Cortex of kidney (tissue), 1 donor: ENCODE measurements at regions not wholly inside any gene's neighbourhood (a gene's known extent, or its start where the extent isn't known, plus 50 kb on each side); places are given as distances from the start of the nearest gene placed in this dataset.

Experiments
- DNase-seq: peaks from one replicate; lab custom pipeline; 2025; lab: John Stamatoyannopoulos, UW

GRCh38 chr13:104757712-104758111 lies 1691.5 kb upstream of the SLC10A2 start:
- DNase-seq: no peak

DNA sequence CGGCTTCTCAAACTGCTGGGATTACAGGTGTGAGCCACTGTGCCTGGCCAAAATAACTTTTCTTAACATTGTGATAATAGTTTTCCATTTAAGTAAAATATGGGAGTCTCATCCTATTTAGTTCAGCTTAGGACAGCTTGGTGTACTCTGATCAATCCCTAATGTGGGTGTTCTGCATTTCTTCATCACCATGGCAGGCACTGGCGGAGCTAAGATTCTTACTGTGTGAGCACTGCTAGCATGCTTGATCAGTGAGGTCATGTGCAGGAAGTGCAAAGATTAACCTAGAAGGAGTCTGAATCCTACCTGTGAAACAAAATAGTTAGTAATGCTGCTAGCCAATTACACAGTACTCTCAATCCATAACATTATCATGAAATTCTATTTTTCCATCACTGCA lies 1684.2 kb upstream of the SLC10A2 start:
- DNase-seq: no peak

DNA sequence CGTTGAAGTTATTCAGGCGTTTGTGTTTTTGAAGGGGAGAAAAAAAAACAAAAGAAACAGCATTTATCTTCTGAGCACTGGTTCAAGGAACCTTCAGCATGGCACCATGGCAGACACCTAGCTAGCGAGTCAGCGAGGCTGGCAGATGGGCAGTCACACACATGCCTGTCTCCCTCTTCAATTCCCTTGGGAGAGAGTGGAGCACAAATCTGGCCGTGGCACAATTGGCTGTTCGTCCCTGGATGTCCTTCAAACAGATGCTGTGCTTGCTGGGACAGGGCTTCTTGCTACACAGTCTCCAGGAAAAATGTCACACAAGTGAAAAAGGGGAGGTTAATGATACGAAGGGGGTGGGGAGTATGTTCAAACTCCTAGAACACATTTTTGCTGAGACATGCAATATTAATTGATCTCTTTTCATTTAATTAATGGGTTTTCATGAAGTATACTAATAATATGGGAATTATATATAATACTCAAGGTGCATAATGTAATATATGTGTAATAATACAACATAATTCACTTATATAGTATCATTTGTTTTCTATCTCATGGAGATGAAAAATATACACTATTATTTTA lies 1674.5 kb upstream of the SLC10A2 start:
- no peak for DNase-seq

DNA sequence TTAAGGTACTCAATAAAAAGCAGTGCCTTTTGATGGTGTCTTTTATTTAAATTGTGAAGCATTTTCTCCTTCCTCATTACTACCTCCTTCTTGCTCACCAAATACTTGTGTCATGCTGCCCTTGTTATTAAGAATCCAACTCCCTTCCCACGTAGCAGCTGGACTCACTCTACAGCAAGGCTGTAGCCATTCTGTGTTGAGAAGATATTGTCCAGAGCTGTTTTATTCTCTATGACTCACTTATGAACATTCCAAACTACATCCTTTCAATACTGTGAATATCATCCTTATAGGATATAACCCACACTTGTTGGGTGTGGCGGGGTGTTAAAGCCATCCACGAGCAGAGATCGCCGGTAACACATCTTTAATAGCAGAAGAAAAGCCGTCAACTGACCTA lies 1671.5 kb upstream of the SLC10A2 start:
- no peak for DNase-seq

DNA sequence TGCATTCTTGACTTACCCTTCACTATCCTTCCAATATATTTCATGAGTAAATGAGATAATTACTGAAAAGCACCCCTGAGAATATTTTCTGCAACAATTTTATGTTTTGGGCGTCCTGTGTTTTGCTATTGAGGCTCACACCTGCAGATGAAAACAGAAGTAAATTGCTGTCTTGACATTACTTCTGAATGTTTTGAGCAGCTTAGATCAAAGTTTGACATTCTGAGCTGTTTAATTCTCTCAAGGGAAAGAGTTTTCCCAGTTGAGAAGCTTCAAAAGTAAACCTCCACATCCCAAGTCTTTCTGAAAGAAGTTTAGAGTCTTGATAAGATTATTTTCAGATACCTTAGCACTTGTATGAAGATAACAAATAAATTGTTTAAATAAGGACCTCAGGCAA lies 1667.2 kb upstream of the SLC10A2 start:
- DNase-seq: no peak

DNA sequence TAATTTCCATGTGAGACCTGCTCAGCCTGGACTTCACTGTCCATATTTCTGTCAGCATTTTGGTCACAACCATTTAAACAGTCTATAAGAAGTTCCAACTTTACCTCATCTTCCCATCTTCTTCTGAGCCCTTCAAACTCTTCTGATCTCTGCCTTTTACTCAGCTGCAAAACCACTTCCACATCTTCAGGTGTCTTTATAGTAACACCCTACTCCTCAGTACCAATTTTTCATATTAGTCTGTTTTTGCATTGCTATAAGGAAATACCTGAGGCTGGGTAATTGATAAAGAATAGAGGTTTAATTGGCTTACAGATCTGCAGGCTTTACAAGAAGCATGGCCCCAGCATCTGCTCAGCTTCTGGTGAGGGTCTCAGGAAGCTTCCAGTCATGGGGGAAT lies 1648.9 kb upstream of the SLC10A2 start:
- no peak for DNase-seq

DNA sequence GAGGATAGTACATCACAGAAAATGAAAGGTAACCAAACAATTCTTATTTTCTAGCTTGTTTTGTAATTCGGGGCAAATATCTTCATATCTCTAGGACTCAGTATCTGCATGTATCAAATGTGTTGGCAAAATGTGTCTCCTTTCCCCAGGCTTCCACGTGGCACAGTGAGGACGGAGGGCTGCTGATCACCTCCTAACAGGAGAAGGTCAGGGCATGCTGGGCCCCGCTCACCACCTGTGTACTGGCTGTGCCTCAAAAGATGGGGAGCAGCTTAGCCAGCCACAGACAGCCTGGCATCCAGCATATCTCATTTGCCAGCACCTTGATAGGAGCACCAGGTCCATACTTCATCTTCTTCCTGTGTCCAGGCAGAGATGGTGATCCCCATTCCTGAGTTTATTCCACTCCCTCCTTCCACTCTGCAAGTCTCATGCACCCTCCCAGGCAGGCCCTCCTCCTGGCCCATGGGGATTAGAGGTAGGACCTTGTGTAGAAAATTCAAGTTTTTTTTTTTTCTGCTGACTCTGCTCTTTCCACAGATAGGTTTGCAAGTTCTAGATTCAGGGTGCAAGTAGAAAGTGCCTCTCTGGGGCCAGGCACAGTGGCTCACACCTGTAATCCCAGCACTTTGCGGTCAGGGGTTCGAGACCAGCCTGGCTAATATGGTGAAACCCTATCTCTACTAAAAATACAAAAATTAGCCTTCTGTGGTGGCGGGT lies 1639.0 kb upstream of the SLC10A2 start:
- DNase-seq: no peak

DNA sequence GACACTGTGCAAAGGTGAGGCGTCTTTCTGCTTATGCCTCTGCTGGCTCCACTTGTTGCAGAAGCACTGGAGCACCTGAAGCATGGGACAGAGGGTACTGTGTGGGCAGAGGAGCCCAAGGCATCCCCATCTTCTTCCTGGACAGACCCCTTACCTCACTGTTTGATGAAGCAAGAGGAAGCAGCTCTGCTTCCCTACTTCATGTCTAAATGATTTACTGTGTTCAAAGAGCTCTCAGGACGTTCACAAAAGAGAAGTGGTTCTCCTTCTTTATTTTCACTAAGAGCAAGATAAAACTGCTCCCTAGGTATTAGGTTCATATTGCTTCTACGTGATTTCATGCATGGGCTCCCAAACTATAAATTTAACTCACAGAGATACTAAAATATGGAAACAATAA lies 1635.4 kb upstream of the SLC10A2 start:
- DNase-seq: no peak

- DNase-seq: no peak
Observed at GRCh38 chr13:104694397-104694796, 1628.2 kb upstream of the SLC10A2 start.

- DNase-seq: no peak
Observed at GRCh38 chr13:104693126-104693525, 1626.9 kb upstream of the SLC10A2 start.

- DNase-seq: no peak
Observed at GRCh38 chr13:104691767-104692467, 1625.7 kb upstream of the SLC10A2 start.

- no peak for DNase-seq
Observed at GRCh38 chr13:104686484-104686883, 1620.3 kb upstream of the SLC10A2 start.

DNA sequence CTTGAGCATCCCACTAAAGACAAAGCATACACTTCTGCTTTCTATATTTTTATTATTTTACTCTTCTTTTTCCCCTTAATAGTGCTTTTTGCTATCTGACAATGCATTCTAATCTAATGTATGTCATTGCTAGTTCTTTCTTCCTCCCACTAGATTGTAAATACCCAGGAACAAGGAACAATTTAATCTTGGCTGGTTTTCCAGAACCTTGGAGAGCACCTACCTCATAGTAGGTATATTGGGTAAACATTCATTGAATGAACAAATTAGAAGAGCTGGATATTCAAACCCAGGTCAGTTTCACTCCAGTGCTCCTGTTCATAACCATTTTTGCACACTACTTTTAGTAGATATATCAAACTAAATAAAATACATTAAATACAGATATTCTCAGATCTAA lies 1617.6 kb upstream of the SLC10A2 start:
- no peak for DNase-seq

GRCh38 chr13:104678161-104678560 lies 1611.9 kb upstream of the SLC10A2 start:
- DNase-seq: no peak

DNA sequence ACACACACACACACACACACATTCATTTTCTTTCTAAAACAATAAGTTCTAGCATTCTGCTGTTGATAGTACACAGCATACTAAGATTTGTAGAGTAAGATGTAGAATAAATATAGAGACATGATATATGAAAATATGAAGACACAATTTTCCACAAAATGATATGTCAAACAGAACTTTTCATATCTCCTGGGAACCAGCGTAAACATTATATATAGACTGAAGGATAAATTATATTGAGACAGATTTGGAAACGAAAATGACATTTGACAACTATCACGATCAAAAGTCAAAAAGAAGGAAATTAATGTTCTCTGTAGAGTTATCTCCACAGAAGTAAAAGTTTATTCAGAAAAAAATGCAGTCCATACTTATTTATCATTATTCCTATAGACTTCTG lies 1605.7 kb upstream of the SLC10A2 start:
- no peak for DNase-seq

GRCh38 chr13:104657196-104657595 lies 1591.0 kb upstream of the SLC10A2 start:
- DNase-seq: no peak

DNA sequence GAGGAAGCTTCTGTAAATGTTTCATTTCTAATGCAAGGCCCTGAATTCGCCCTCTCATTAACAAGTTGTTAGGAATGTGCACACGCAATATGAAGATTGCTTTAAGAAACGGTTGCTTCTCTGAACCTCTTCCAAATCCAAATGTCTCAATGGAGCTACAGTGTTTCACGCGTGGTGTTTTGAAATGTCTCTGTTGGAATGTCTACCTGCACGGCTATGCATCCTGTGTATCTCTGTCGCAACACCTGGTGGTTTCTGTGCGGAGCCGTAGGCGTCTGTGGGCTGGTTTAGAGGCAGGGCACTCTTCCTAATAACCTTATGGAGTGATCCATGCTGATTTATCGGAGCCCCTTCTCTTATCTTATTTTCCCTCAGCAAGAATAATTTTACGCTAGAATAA lies 1584.2 kb upstream of the SLC10A2 start:
- DNase-seq: no peak

GRCh38 chr13:104648291-104648690 lies 1582.1 kb upstream of the SLC10A2 start:
- DNase-seq: no peak

DNA sequence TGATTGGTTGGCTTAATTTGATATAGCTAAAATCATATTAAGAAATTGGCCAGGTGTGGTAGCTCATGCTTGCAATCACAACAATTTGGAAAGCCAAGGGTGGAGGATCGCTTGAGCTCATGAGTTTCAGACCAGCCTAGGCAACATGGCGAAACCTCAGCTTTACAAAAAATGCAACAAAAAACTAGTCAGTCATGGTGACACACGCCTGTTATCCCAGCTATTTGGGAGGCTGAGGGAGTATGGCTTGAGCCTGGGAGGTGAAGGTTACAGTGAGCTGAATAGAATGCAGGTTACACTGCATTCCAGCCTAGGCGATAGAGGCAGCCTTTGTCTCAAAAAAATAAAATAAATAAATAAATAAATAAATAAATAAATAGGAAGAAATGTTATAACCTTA lies 1579.6 kb upstream of the SLC10A2 start:
- DNase-seq: no peak

- DNase-seq: no peak
Observed at GRCh38 chr13:104641309-104641708, 1575.1 kb upstream of the SLC10A2 start.

- DNase-seq: no peak
Observed at GRCh38 chr13:104635879-104636278, 1569.7 kb upstream of the SLC10A2 start.

GRCh38 chr13:104634016-104634415 lies 1567.8 kb upstream of the SLC10A2 start:
- DNase-seq: no peak

DNA sequence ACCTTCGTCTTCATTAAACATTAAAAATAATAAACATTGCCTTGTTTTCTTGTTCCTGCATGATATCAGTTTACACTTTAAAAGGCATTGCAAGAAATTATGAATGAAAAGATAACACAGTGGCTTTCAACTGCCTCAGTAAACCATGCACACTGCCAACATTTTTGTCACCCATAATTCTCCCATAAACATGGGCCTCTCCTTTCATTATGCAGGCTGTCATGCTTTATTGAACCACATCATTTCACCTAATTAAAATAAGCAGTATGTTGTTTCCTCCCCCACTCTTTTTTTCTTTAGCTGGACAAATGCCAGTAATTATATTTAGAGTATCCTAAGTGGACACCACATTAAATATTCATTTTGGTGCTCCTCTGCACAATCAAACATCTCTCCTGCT lies 1566.5 kb upstream of the SLC10A2 start:
- no peak for DNase-seq
